Fibroblast of lung (primary cell): ENCODE measurements at regions not wholly inside any gene's neighbourhood (a gene's known extent, or its start where the extent isn't known, plus 50 kb on each side); places are given as distances from the start of the nearest gene placed in this dataset.
"Not testable (repeated sequence)": the region's sequence is repeated elsewhere in the genome, so short reads cannot be mapped to it uniquely, and the experiment has no call there.

ENCODE experiments used
- EZH2 ChIP-seq: IDR thresholded peaks from 2 replicates; pipeline ENCODE4 v1.5.1; 2012; ENCODE audit warnings: low read length, control low read depth, mild to moderate bottlenecking; ENCODE audit errors: missing control alignments
- TF ChIP-seq, protein P1 (sequence below), 2 donors: IDR thresholded peaks in 1 of 2; conservative IDR thresholded peaks in 1 of 2; 1 replicate in 1 of 2; 2 replicates in 1 of 2; pipeline ENCODE4 v1.5.1; 2011 to 2012; ENCODE audit warnings: low read length in 2 of 2, control low read depth in 1 of 2, inconsistent platforms in 1 of 2, low read depth in 1 of 2, mild to moderate bottlenecking in 1 of 2

- TF ChIP-seq, protein P1, sequence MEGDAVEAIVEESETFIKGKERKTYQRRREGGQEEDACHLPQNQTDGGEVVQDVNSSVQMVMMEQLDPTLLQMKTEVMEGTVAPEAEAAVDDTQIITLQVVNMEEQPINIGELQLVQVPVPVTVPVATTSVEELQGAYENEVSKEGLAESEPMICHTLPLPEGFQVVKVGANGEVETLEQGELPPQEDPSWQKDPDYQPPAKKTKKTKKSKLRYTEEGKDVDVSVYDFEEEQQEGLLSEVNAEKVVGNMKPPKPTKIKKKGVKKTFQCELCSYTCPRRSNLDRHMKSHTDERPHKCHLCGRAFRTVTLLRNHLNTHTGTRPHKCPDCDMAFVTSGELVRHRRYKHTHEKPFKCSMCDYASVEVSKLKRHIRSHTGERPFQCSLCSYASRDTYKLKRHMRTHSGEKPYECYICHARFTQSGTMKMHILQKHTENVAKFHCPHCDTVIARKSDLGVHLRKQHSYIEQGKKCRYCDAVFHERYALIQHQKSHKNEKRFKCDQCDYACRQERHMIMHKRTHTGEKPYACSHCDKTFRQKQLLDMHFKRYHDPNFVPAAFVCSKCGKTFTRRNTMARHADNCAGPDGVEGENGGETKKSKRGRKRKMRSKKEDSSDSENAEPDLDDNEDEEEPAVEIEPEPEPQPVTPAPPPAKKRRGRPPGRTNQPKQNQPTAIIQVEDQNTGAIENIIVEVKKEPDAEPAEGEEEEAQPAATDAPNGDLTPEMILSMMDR (conservative IDR thresholded peaks at IDR 0.05 in 1 of 2, IDR thresholded peaks at IDR 0.05 in 1 of 2; ENCODE audit: low read depth in 1 of 2, low read length in 2 of 2): not testable (repeated sequence)
- not testable (repeated sequence) for TF ChIP-seq EZH2
Measured at GRCh38 chr6:147694556-147694955, 186.1 kb downstream of the SAMD5 start.
